ENCODE measurements at regions not wholly inside any gene's neighbourhood (a gene's known extent, or its start where the extent isn't known, plus 50 kb on each side); places are given as distances from the start of the nearest gene placed in this dataset.

DNA sequence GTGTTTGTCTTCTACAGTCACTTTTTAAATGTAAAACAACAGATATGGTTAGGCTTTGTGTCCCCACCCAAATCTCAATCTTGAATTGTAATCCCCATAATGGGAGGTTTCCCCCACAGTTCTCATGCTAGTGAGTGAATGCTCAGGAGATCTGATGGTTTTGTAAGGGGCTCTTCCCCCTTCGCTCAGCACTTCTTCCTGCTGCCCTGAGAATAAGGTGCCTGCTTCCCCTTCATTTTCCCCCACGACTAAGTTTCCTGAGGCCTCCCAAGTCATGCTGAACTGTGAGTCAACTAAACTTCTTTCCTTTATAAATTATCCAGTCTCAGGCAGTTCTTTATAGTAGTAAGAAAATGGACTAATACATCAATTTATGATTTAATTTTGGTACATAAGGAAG, 118.0 kb upstream of the SNTG2 start:
- no peaks in the 10 kb centered on the region for H3K27me3 ChIP-seq (ENCODE audit: control insufficient read depth, insufficient read depth, low read length)
- DNase-seq (ENCODE audit: low read depth in 2 of 2), result no peak
- H3K9me3 ChIP-seq (ENCODE audit: control insufficient read depth, insufficient read depth, low read depth, low read length), result no peaks in the 10 kb centered on the region
- no peak overlapping the region for H3K4me2 ChIP-seq (ENCODE audit: extremely low read depth, insufficient read depth, low read length)
- no peak overlapping the region for H3K9ac ChIP-seq (ENCODE audit: insufficient read depth, low read length)
- no peak overlapping the region for H2AFZ ChIP-seq (ENCODE audit: low read length)
- no peak overlapping the region for H3K27ac ChIP-seq (ENCODE audit: insufficient read depth, low read length)
- H3K36me3 ChIP-seq (ENCODE audit: control insufficient read depth, insufficient read depth, low read length), result no peaks in the 10 kb centered on the region
- no peaks in the 10 kb centered on the region for H4K20me1 ChIP-seq (ENCODE audit: control insufficient read depth, extremely low read depth, insufficient read depth, low read length)
- TF ChIP-seq, protein P1, sequence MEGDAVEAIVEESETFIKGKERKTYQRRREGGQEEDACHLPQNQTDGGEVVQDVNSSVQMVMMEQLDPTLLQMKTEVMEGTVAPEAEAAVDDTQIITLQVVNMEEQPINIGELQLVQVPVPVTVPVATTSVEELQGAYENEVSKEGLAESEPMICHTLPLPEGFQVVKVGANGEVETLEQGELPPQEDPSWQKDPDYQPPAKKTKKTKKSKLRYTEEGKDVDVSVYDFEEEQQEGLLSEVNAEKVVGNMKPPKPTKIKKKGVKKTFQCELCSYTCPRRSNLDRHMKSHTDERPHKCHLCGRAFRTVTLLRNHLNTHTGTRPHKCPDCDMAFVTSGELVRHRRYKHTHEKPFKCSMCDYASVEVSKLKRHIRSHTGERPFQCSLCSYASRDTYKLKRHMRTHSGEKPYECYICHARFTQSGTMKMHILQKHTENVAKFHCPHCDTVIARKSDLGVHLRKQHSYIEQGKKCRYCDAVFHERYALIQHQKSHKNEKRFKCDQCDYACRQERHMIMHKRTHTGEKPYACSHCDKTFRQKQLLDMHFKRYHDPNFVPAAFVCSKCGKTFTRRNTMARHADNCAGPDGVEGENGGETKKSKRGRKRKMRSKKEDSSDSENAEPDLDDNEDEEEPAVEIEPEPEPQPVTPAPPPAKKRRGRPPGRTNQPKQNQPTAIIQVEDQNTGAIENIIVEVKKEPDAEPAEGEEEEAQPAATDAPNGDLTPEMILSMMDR (conservative IDR thresholded peaks at IDR 0.05 in 1 of 2, IDR thresholded peaks at IDR 0.05 in 1 of 2; ENCODE audit: low read depth in 1 of 2, low read length in 2 of 2), result no peak
- no peak for TF ChIP-seq EZH2 (IDR thresholded peaks at IDR 0.05; ENCODE audit: low read length, missing control alignments)
- H3K79me2 ChIP-seq (ENCODE audit: control insufficient read depth, insufficient read depth, low read length), result no peaks in the 10 kb centered on the region
- H3K4me3 ChIP-seq (replicated peaks in 1 of 4; ENCODE audit: control extremely low read depth in 1 of 4, insufficient read depth in 1 of 4, low read depth in 3 of 4, low read length in 4 of 4), result no peak overlapping the region
- H3K4me1 ChIP-seq (ENCODE audit: control insufficient read depth, extremely low read depth, insufficient read depth, low read length), result no peaks in the 10 kb centered on the region

DNA sequence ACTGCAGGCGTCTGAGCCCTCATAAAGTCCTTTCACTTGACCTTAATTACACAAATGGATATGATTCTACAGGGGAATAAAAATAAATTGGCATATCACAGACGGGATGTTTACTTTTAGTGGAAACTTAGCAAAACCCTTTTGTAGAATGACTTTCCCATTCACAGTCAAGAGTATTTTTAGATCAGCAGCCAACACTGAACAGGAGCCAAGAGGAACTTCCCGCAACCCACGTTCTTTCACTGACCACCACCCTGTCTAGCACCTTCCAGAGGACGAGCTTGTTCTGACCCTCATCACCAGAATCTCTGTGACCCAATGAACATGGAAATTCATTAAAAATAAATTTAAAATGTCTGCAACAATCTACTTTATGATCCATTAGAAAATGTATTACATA, 119.0 kb upstream of the SNTG2 start:
- H3K9ac ChIP-seq (ENCODE audit: insufficient read depth, low read length), result no peak overlapping the region

DNA sequence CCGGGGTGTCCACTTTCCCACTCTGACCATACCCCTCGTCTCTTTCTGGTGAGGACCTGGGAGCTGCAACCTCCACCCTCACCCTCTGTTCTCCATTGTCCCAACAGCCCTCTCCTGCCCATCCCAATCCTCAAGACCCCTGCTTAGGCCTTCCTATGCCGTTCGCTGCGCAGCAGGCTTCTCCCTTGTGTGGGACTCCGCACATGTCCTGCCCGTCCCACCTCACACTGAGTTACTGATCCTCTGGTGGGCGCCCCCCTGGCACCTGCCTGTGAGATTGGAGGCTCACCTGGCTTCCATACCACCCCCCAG, 119.5 kb upstream of the SNTG2 start:
- H3K9ac ChIP-seq (ENCODE audit: insufficient read depth, low read length), result no peak overlapping the region
- no peaks in the 10 kb centered on the region for H3K9me3 ChIP-seq (ENCODE audit: control insufficient read depth, insufficient read depth, low read depth, low read length)
- TF ChIP-seq, protein P1 (conservative IDR thresholded peaks at IDR 0.05 in 1 of 2, IDR thresholded peaks at IDR 0.05 in 1 of 2; ENCODE audit: low read depth in 1 of 2, low read length in 2 of 2), result no peak
- TF ChIP-seq EZH2 (IDR thresholded peaks at IDR 0.05; ENCODE audit: low read length, missing control alignments), result no peak
- H3K79me2 ChIP-seq (ENCODE audit: control insufficient read depth, insufficient read depth, low read length), result no peaks in the 10 kb centered on the region
- no peaks in the 10 kb centered on the region for H3K36me3 ChIP-seq (ENCODE audit: control insufficient read depth, insufficient read depth, low read length)
- H3K4me3 ChIP-seq (replicated peaks in 1 of 4; ENCODE audit: control extremely low read depth in 1 of 4, insufficient read depth in 1 of 4, low read depth in 3 of 4, low read length in 4 of 4), result no peak overlapping the region
- H3K4me2 ChIP-seq (ENCODE audit: extremely low read depth, insufficient read depth, low read length), result no peak overlapping the region
- DNase-seq (ENCODE audit: low read depth in 2 of 2), result no peak
- no peaks in the 10 kb centered on the region for H3K4me1 ChIP-seq (ENCODE audit: control insufficient read depth, extremely low read depth, insufficient read depth, low read length)
- no peaks in the 10 kb centered on the region for H4K20me1 ChIP-seq (ENCODE audit: control insufficient read depth, extremely low read depth, insufficient read depth, low read length)
- no peak overlapping the region for H3K27ac ChIP-seq (ENCODE audit: insufficient read depth, low read length)
- no peaks in the 10 kb centered on the region for H3K27me3 ChIP-seq (ENCODE audit: control insufficient read depth, insufficient read depth, low read length)
- no peak overlapping the region for H2AFZ ChIP-seq (ENCODE audit: low read length)

More for the DNA sequence above, 119.0 kb upstream of the SNTG2 start:
- no peaks in the 10 kb centered on the region for H3K4me1 ChIP-seq (ENCODE audit: control insufficient read depth, extremely low read depth, insufficient read depth, low read length)
- H3K9me3 ChIP-seq (ENCODE audit: control insufficient read depth, insufficient read depth, low read depth, low read length), result no peaks in the 10 kb centered on the region
- H2AFZ ChIP-seq (ENCODE audit: low read length), result no peak overlapping the region
- no peak for DNase-seq (ENCODE audit: low read depth in 2 of 2)
- H3K27me3 ChIP-seq (ENCODE audit: control insufficient read depth, insufficient read depth, low read length), result no peaks in the 10 kb centered on the region
- TF ChIP-seq, protein P1 (conservative IDR thresholded peaks at IDR 0.05 in 1 of 2, IDR thresholded peaks at IDR 0.05 in 1 of 2; ENCODE audit: low read depth in 1 of 2, low read length in 2 of 2), result no peak
- TF ChIP-seq EZH2 (IDR thresholded peaks at IDR 0.05; ENCODE audit: low read length, missing control alignments), result no peak
- H4K20me1 ChIP-seq (ENCODE audit: control insufficient read depth, extremely low read depth, insufficient read depth, low read length), result no peaks in the 10 kb centered on the region
- H3K4me3 ChIP-seq (replicated peaks in 1 of 4; ENCODE audit: control extremely low read depth in 1 of 4, insufficient read depth in 1 of 4, low read depth in 3 of 4, low read length in 4 of 4), result no peak overlapping the region
- no peak overlapping the region for H3K27ac ChIP-seq (ENCODE audit: insufficient read depth, low read length)
- H3K4me2 ChIP-seq (ENCODE audit: extremely low read depth, insufficient read depth, low read length), result no peak overlapping the region
- no peaks in the 10 kb centered on the region for H3K79me2 ChIP-seq (ENCODE audit: control insufficient read depth, insufficient read depth, low read length)
- no peaks in the 10 kb centered on the region for H3K36me3 ChIP-seq (ENCODE audit: control insufficient read depth, insufficient read depth, low read length)

Measured in fibroblast of lung (primary cell).